HG02588 (cell line): ENCODE measurements at regions not wholly inside any gene's neighbourhood (a gene's known extent, or its start where the extent isn't known, plus 50 kb on each side); places are given as distances from the start of the nearest gene placed in this dataset.

Experiments
- ATAC-seq: cut with Tn5 transposase; IDR thresholded peaks from one replicate; pipeline ENCODE4 v1.9.1; 2021; ENCODE audit warnings: mild to moderate bottlenecking, moderate library complexity; ENCODE audit not compliant: unreplicated experiment

DNA sequence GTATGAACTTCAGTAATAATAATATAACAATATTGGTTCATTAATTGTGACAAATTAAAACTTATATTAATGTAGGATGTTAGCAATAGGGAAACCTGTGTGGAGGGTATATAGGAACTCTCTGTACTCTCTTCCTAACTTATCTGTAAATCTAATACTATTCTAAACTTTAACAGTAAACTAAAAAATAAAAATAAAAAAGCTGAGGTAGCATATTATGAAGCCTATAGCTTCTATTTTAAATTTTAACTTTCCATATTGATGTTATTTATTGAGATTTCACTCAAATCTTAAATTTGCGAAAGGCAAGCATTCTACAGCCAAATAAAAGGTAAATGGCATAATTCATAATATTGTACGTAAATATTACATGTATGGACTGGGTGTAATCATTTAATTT, 326.4 kb downstream of the MEI4 start:
- no peak for ATAC-seq

DNA sequence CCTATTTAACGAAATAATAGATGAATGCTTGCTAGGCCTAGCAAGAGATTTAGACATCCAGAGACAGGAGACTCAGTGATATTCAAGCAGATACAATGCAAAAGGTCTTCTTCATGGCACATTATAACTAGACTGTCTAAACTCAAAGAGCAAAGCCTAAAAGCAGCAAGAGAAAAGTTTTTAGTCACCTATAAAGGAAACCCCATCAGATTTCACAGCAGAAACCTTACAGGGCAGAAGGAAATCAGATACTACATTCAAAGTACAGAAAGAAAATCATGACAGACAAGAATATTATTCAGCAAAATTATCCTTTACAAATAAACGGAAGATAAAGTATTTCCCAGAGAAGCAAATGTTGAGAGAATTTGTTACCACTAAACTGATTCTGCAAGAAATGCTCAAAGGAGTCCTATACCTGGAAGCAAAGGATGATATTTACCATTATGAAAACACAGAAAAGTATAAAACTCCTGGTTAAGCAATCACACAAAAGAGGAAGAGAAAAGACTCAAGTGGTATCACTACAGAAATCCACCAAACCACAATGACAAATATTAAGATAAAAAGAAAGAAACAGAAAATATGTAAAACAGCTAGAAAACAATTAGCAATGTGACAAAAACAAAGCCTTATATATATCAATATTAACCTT, 333.7 kb downstream of the MEI4 start:
- no peak for ATAC-seq

DNA sequence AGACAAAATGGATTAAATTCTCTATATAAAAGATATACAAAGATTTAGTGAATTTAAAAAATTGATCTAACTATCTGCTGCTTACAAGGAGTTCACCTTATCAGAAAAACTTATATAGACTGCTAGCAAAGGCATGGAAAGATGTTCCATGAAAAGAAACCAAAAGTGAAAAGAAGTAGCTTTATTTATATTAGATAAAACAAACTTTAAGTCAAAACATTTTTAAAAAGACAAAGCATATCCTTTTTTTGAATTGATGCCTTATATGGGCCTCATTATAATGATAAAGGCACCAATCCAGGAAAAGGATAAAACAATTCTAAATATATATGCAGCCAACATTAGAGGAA, 334.2 kb downstream of the MEI4 start:
- no peak for ATAC-seq

DNA sequence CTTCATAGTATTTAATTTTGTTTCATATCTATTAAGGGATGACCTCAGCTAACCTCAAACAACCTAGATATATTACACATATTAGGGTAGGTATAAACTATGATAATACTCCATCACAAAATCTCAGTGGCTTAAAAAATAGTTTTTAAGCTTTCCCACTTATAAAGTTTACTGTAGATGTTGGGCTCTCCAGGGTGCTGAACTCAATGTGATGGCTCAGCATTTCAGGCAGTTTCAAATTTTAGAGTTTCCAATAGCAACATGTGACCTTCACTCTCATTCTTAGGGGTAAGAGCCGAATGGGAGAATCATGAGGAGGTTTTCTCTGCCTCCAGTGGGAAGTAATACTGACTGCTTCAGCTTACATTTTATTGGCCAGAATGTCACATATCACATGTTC, 357.3 kb downstream of the MEI4 start:
- no peak for ATAC-seq

DNA sequence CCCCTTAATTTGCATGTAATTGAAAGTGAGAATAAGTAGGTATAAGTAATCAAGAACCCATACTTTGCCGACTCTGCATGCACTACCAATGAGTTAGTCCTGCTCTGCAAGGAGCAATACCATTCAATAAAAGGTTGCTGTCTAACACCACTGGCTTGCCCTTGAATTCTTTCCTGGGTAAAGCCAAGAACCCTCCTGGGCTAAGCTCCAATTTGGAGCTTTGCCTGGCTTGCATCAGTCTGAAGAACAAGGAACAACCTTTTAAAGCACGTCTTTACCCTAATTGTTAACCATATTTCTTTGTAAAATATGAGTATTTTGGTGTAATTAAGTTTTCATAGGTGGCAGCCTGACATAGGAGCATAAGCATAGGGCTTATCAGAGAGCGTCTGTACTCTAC, 367.7 kb downstream of the MEI4 start:
- ATAC-seq: no peak

DNA sequence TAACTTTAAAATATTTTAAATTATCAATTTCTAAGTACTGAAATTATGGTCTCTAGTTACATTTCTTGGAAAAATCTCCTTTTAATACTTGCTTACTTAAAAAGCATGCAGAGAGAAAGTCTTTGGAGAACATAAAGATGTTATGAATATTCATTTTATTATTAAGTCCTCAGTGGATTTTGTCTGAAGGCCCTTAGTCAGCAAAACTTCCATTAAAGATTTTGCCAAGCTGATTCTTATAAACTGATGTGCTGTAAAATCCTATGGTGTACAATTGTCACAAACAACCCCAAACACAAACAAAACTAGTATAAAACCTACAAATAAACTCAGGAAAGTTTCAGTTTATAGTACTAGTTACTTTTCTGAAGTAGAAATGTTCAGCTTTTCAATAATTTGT, 372.7 kb downstream of the MEI4 start:
- no peak for ATAC-seq

DNA sequence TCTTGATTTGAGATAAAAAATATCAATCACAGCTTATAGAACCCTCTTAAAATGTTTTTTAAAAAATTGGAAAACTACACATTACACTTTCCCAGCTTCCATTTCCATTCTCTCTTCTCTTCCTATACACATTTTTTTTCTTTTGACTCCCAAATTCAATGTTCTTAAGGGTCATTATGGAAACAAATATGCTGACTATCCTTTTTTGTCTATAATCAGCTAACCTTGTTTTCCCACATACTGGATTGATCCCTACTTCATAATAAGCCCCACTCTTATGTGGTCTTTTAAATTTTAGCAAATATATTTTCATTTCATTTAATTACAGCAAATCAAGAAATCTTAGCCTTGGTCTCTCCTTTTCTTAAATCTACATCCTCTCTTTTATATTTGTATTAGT, 378.4 kb downstream of the MEI4 start:
- no peak for ATAC-seq

DNA sequence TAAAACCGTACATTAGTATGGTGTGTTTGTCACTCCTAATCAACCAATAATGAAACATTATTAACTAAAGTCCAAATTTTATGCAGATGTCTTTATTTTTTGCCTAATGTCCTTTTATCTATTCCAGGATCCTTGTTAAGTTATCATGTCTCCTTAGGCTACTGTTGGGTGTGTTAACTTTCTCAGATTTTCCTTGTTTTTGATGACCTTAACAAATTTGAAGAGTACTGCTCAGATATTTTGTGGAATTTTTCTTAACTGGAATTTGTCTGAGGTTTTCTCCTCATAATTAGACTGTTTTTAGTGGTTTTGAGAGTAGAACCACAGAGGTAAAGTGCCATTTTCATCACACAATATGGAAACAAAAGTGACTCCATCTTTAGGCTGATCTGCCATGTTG, 406.3 kb downstream of the MEI4 start:
- ATAC-seq: no peak

DNA sequence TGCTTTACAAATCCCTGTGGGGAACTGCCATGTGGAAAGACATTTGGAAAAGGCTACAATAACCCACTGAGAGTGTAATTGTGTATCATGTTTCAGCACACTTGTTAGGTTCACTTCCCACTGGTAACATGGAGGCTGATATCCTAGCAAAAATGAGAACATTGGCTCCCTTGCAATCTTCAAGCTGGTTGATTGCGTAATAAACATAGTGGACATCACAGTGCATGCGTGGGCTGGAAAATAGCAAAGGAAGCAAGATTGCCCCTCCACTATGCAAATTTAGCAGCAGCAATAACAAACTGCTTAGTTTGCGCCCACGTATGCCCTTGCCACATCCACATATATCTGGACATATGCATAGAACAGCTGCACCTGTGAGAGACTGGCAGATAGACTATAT, 410.2 kb downstream of the MEI4 start:
- ATAC-seq: no peak

DNA sequence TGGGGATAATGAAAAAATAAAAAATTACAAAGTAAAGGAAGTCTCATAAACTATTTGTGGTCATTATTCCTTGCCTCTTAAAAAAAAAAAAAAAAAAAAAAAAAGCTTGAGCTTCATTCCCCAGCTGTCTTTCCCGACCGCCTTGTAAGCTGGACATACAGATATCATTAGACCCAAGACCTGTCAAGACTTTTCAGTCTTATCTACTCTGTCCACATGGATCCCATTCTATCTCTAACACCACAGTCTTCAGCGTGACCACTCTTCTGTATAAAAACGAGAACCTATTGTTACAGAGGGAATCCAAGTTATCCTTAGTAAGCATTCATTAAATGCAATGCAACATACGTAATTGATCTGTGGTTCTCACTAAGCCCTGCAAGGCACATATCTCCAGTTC, 423.5 kb downstream of the MEI4 start:
- no peak for ATAC-seq

DNA sequence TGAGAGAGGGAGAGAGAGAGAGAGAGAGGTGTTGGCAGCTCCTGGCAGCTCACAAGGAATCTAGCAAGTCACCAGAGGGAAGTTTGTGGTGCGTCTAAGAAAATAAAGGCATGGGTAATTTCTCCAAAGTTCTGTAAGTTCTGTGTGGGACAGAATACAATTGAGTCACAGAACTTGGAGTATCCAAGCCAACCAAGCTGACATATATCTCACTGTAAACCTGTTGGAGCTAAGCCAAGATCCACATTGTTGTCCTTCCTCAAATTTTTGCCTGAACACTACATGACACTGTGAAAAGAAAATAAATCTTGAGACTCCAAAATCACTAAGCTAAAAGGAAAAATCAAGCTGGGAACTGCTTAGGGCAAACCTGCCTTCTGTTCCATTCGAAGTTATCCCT, 436.7 kb downstream of the MEI4 start:
- ATAC-seq: no peak

DNA sequence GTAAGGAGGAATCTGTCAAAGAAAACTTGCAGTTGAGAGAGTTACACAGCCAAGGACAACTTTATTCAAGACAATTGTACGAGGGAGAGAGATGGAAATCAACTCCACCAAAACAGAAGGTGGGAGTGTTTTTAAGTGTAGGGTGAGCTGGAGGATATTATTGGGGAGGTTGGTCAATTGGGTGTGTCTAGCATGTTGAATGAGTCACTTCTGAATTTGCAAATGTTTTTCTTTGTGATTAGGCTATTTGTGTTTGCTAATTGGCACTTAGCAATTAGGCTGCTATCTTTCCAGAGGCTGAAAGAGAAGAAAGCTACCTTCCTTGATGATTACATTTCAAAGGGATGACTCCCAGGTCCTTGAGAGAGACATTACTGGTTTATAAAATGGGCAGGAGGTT, 441.1 kb downstream of the MEI4 start:
- no peak for ATAC-seq

DNA sequence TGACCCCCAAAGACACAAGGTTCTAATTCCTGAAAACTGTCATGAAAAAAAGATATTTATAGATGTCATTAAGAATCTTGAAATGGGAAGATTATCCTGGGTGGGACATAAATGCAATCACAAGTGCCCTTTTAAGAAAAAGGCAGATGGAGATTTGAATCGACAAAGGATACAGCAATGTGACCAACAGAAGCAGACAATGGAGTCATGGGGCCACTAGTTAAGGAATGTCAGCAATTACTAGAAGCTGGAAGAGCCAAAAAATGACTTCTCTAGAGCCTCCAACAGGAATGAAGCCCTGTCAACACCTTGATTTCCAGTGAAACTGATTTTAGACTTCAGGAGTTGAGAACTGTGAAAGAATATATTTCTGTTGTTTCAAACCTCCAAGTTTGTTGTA, 448.5 kb downstream of the MEI4 start:
- no peak for ATAC-seq

DNA sequence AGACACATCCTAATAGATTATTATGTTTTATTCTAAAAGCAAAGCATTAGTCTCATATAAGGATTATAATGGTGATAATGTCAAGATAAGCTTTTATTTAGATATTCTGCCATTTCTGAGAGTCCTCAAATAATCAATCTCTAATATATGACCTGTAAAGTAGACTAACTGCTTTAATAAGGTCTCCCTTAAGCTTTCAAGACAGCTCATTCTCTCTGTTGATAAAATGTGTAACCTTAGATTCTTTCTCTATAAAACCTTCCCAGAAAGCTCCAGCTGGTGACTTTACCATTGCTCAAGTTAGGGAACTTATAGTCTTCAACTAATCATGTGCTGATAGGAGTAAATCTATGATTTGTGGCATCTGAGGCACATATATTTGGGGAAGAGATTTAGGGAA, 457.8 kb downstream of the MEI4 start:
- ATAC-seq: no peak

DNA sequence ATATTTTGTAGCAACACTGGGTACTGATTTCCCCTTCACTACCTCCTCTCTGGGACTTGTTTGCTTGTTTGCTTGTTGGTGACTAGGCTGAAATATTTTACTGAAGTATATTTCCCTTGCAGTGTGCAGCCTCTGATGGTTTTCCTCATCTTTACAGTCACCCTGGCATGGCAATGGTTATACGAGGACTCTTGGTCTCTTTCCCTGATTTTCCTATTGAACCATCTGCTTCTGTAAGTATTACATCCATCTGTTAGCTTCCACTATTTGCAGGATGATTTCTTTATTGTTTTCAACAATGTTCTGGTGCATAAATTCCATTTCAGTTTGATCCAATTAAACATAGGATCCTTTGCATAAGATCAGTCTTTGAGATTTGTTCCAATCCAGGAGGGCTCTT, 465.1 kb downstream of the MEI4 start:
- no peak for ATAC-seq

DNA sequence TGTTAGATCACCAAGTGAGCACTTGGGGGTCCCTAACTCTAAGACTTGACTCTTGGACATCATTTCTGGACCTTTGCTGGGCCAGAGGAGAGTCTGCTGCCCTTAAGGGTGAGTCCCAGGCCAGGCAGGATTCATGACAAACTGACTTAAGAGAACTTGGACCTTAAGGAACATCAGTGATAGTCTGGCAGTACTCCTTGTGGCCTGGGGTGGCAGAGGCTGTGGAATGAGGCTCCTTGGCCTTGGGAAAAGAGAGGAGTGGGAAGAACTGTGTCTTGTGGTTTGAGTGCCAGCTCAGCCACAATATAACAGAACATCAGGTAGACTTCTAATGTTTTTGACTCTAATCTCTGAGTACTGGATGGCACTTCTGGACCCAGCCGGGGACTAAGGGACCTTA, 478.7 kb downstream of the MEI4 start:
- ATAC-seq: no peak

DNA sequence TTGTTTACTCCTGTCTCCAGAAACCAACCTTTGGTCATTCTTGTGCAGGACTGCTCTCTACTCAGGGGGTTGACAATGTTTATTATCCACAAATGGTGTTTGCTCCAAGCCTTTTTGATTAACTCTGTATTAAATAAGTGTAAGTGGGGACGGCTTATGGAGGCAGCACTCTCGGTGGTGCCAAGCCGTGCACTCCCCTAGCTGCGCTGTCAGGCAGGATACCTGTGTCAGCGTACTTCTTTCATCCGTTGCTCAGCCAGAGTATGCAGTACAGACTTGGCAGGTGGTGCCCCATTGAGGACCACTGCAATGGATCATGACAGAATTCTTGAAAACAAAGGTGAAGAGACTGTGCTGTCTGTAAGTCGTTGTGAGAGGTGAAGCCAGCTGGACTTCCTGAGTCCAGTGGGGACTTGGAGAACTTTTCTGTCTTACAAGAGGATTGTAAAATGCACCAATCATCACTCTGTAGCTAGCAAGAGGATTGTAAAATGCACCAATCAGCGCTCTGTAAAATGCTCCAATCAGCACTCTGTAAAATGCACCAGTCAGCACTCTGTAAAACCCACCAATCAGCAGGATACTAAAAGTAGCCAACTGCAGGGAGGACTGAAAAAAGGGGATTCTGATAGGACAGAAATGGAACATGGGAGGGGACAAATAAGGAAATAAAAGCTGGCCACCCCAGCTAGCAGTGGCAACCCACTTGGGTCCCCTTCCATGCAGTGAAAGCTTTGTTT, 480.0 kb downstream of the MEI4 start:
- no peak for ATAC-seq

DNA sequence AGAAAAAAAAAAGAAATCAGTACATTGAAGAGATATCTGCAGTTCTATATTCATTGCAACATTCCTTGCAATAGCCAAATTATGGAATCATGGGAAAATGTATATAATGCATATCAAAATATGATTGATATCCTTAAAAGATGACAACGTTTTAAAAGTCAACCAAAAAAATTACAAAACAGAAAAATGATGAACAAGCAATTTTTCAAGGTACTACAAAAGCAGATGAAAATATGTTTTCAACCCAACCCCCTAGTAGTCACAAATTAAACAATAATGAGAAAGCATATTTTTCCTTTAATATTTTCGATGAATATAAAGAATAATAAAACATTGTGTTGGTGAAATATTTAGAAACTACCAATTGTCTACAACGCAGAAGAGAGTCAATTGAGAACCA, 497.6 kb downstream of the MEI4 start:
- ATAC-seq: no peak

DNA sequence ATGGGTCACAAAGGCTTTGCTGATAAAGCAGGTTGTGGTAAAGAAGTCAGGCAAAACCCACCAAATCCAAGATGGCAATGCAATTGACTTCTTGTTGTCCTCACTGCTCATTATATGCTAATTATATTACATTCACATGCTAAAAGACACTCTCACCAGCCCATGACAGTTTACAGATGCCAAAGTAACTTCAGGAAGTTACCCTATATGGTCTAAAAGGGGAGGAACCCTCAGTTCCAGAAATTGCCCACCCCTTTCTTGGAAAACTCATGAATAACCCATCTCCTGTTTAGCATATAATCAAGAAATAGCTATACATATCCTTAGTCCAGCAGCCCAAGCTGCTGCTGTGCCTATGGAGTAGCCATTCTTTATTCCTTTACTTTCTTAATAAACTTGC, 501.1 kb downstream of the MEI4 start:
- no peak for ATAC-seq

DNA sequence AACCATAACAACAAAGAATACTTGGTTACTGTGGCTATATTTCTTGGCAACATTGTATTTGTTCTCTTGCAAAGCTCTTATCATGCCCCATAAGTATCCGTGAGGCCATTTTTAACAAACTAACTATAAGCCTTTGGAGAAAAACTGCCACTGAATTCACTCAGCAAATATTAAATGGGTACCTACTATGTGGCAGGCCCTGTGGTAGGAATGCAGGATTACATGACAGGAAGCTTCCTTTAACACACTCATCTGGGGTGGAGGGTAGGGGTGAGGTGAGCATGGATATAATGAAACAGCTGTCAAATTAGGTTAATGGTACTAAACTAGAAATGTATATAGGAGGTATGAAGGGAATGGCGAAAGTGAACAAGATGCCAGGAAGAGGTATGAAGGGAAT, 504.8 kb downstream of the MEI4 start:
- ATAC-seq: no peak

DNA sequence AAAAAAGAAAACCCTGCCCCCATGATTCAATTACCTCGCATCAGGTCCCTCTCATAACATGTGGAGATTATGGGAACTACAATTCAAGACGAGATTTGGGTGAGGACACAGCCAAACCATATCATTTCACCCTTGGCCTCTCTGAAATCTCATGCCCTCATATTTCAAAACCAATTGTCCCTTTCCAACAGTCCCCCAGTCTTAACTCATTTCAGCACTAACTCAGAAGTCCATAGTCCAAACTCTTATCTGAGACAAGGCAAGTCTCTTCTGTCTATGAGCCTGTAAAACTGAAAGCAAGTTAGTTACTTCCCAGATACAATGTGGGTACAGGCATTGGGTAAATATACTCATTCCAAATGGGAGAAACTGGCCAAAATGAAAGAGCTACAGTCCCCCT, 536.1 kb downstream of the MEI4 start:
- ATAC-seq: no peak

DNA sequence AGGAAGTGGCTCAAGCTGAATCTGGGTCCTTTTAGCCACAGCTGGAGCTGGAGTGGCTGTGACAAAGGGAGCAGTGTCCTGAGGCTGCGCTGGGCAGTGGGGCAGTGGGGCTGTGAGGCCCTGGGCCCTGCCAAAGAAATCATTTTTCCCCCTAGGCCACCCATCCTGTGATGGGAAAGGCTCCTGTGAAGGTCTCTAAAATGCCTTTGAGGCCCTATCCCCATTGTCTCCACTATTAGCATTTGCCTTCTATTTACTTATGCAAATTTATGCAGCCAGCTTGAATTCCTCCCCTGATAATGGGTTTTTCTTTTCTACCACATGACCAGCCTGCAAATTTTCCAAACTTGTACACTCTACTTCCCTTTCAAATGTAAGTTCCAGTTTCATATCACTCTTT, 539.2 kb downstream of the MEI4 start:
- ATAC-seq: no peak

DNA sequence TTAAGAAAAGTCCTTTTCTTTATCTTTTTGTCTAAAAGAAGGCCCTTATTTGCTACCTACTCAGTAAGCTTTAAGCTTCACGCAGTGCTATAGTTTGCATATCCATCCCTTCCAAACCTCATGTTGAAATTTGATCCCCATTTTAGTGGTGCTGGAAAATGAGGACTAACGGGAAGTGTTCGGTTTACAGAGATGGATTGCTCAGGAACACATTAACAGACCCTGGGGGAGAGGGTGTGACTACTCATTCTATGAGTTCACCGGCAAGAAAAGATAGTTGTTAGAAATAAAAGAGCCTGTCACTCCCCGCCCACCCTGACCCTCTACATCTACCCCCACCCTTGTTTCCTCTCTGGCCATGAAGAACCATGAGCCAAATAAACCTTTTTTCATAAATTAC, 546.2 kb downstream of the MEI4 start:
- ATAC-seq: no peak
